RPMI8226 (cell line): ENCODE measurements at regions not wholly inside any gene's neighbourhood (a gene's known extent, or its start where the extent isn't known, plus 50 kb on each side); places are given as distances from the start of the nearest gene placed in this dataset.
"Not testable (repeated sequence)": the region's sequence is repeated elsewhere in the genome, so short reads cannot be mapped to it uniquely, and the experiment has no call there.

Experiments
- DNase-seq: peaks from one replicate; pipeline ENCODE4 v3.0.0-alpha.2; 2015

- DNase-seq, result no peak
These were observed 82.9 kb downstream of the ZNF737 start for GRCh38 chr19:20482721-20483120.

GRCh38 chr19:20481736-20482135, 83.8 kb downstream of the ZNF737 start:
- no peak for DNase-seq

- DNase-seq, result no peak
These were observed 86.1 kb downstream of the ZNF737 start for GRCh38 chr19:20479483-20479882.

- no peak for DNase-seq
These were observed 86.6 kb downstream of the ZNF737 start for GRCh38 chr19:20478936-20479335.

- DNase-seq, result peak; percentile 20
These were observed 92.7 kb downstream of the ZNF737 start for GRCh38 chr19:20472854-20473253.

GRCh38 chr19:20471431-20471830, 94.2 kb downstream of the ZNF737 start:
- no peak for DNase-seq

GRCh38 chr19:20470345-20471135, 95.0 kb downstream of the ZNF737 start:
- DNase-seq, result no peak

- not testable (repeated sequence) for DNase-seq
These were observed 99.0 kb downstream of the ZNF737 start for GRCh38 chr19:20466638-20466990.

- not testable (repeated sequence) for DNase-seq
These were observed 99.5 kb downstream of the ZNF737 start for GRCh38 chr19:20465922-20466637.

- DNase-seq, result no peak
These were observed 112.1 kb downstream of the ZNF737 start for GRCh38 chr19:20453425-20453935.

- DNase-seq, result no peak
These were observed 121.2 kb downstream of the ZNF737 start for GRCh38 chr19:20444202-20444885.

- peak; percentile 47 for DNase-seq
These were observed 133.2 kb downstream of the ZNF737 start for GRCh38 chr19:20432266-20432842.

GRCh38 chr19:20431826-20432225, 133.8 kb downstream of the ZNF737 start:
- no peak for DNase-seq

- peak; percentile 57 for DNase-seq
These were observed 142.0 kb downstream of the ZNF737 start for GRCh38 chr19:20423381-20424197.

- DNase-seq, result no peak
These were observed 143.1 kb downstream of the ZNF737 start for GRCh38 chr19:20422216-20423205.

GRCh38 chr19:20416661-20417060, 148.9 kb downstream of the ZNF737 start:
- no peak for DNase-seq

GRCh38 chr19:20414120-20414519, 151.5 kb downstream of the ZNF737 start:
- DNase-seq, result no peak

GRCh38 chr19:20413705-20414104, 151.9 kb downstream of the ZNF737 start:
- DNase-seq, result no peak

GRCh38 chr19:20412846-20413245, 152.7 kb downstream of the ZNF737 start:
- no peak for DNase-seq

GRCh38 chr19:20397292-20397691, 168.3 kb downstream of the ZNF737 start:
- DNase-seq, result no peak

GRCh38 chr19:20388706-20389225, 176.8 kb downstream of the ZNF737 start:
- no peak for DNase-seq
